ENCODE measurements at regions not wholly inside any gene's neighbourhood (a gene's known extent, or its start where the extent isn't known, plus 50 kb on each side); places are given as distances from the start of the nearest gene placed in this dataset.

DNA sequence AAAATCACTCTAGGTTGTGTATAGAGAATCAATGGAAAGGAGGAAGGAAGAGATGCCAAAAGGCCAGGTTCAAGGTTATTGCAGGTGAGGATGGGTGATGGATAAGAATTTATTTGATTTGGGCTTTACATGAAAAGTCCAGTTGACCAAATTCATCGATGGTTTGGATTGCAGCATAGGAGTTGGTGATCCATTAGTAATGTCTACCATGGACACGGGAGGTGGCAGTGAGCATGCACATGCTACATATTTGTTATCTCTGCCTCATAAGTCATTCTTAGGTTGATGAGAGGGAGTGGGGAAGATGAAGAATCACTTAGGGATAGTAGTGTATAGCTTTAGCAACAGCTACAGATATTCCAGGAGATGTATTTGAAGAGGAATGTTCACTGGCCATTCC, 211.4 kb downstream of the PHETA1 start:
- Mint-ChIP-seq H3K36me3 (ENCODE audit: low read depth) (no peaks in the 10 kb centered on the region), H3K4me1 (ENCODE audit: low read depth) (no peaks in the 10 kb centered on the region), H3K27ac (no peak overlapping the region), H3K4me3 (no peak overlapping the region), H3K27me3 (ENCODE audit: low read depth) (peaks cover 4% of the 10 kb centered on the region), H3K9me3 (no peaks in the 10 kb centered on the region)
- intact Hi-C loops (cut with micrococcal nuclease) = no loop called here
- CTCF ChIA-PET = interaction anchor here (0.6 kb wide), 1 partner anchor 130 kb away, joined by 3 read pairs; no protein-coding TSS in a partner anchor
- no peak for DNase-seq

DNA sequence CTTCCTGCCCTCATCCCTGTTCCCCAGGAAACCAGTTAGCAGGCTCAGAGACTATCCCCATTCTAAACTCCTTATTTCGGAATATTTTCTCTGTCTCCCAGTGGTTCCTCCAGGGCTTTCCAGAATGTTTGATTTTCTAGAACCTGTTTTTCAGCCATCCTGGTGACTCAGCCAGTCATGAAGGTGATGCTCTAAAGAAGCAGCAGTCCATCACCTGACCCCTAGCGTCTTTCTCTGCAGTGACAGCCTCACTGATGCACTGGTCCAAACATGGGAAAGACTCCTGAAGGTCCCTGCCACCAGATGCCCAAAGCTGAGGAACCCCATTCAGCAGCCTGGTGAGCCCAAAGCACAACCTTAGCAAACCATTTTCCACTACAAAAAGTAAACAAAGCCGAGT, 212.6 kb downstream of the PHETA1 start:
- CTCF ChIA-PET = no interaction called here
- Mint-ChIP-seq H3K27me3 (ENCODE audit: low read depth) (peaks cover 4% of the 10 kb centered on the region), H3K4me3 (no peak overlapping the region), H3K36me3 (ENCODE audit: low read depth) (no peaks in the 10 kb centered on the region), H3K9me3 (no peaks in the 10 kb centered on the region), H3K4me1 (ENCODE audit: low read depth) (no peaks in the 10 kb centered on the region), H3K27ac (no peak overlapping the region)
- no peak for DNase-seq
- intact Hi-C loops (cut with micrococcal nuclease) = no loop called here

DNA sequence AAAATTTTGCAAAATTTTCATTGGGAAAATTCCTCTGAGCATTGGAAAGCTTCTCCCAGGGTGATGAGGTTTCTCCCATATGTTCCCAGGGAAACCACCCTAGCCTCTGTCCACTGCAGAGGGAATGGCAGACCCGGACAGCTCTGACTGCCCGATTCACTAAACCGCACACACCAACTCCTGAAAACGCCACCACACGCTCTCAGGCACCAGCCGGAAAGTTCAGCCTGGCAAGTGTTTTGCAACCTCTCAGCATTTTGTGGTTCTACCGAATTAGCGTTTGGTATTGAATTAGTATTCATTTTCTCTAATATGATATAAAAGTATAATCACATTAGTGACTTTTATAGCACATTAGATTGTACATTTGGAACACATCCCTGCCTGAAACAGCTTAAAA, 213.4 kb downstream of the PHETA1 start:
- no peaks in the 10 kb centered on the region for H3K36me3 Mint-ChIP-seq (ENCODE audit: low read depth)
- no peaks in the 10 kb centered on the region for H3K4me1 Mint-ChIP-seq (ENCODE audit: low read depth)
- H3K27ac Mint-ChIP-seq = no peak overlapping the region
- intact Hi-C loops (cut with micrococcal nuclease) = no loop called here
- DNase-seq = no peak
- CTCF ChIA-PET = no interaction called here
- no peaks in the 10 kb centered on the region for H3K9me3 Mint-ChIP-seq
- H3K27me3 Mint-ChIP-seq (ENCODE audit: low read depth) = peaks cover 4% of the 10 kb centered on the region
- H3K4me3 Mint-ChIP-seq = no peak overlapping the region

DNA sequence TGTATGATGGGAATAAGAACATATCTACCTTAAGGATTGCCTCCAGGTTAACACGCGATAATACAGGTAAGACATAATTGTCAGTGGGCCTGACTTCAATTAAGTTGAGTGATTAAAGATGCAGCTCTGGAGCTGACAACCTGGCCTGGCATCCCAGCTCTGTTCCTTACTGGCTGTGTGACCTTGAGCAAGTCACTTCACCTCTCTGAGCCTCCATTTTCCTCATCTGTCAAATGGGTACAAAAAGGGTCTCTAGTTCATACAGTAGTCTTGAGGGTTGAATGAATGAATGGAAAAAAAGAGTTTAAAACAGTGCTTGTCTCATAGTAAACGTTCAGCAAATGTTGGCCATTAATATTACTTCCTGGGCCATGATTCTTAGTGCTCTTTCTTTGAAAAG, 213.9 kb downstream of the PHETA1 start:
- H3K4me1 Mint-ChIP-seq (ENCODE audit: low read depth) = no peaks in the 10 kb centered on the region
- H3K4me3 Mint-ChIP-seq = no peak overlapping the region
- H3K27ac Mint-ChIP-seq = no peak overlapping the region
- intact Hi-C loops (cut with micrococcal nuclease) = no loop called here
- peaks cover 4% of the 10 kb centered on the region for H3K27me3 Mint-ChIP-seq (ENCODE audit: low read depth)
- no peaks in the 10 kb centered on the region for H3K9me3 Mint-ChIP-seq
- DNase-seq = no peak
- H3K36me3 Mint-ChIP-seq (ENCODE audit: low read depth) = no peaks in the 10 kb centered on the region
- CTCF ChIA-PET = no interaction called here

DNA sequence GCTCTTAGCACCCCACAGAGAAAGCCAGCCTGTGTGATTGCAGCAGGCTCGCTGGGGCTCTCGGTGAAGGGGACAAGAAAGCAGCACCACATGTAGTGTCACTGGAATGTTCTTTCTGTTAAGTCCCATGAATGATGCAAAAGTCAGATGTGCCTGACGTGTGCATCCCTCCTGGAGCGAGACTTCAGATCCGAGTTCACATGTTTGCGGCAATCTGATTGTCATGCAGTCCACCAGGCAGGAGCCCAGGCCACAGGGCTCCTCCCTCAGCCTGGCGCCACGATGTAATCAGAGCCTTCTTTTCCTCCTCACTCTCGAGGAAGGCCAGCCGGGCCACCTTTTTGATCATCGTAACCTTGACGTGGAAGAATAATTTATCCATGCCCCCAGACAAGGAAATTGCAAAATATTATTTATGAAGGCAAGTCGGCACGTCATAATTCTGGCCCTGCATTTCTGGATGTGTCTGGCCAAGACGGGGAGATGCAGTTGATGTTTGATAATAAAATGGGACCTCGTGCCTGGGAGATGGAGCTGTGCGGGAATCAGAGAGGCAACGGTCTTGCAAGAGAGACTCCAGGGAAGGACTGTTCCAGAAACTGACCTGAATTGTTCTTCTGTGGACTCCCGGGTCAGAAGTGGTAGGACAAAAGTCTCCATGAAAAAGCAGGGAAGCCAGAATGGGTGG, 214.6 kb downstream of the PHETA1 start:
- H3K4me3 Mint-ChIP-seq = no peak overlapping the region
- H3K4me1 Mint-ChIP-seq (ENCODE audit: low read depth) = no peaks in the 10 kb centered on the region
- H3K27ac Mint-ChIP-seq = no peak overlapping the region
- no peak for DNase-seq
- peaks cover 4% of the 10 kb centered on the region for H3K27me3 Mint-ChIP-seq (ENCODE audit: low read depth)
- no peaks in the 10 kb centered on the region for H3K9me3 Mint-ChIP-seq
- CTCF ChIA-PET = no interaction called here
- H3K36me3 Mint-ChIP-seq (ENCODE audit: low read depth) = no peaks in the 10 kb centered on the region
- intact Hi-C loops (cut with micrococcal nuclease) = no loop called here

DNA sequence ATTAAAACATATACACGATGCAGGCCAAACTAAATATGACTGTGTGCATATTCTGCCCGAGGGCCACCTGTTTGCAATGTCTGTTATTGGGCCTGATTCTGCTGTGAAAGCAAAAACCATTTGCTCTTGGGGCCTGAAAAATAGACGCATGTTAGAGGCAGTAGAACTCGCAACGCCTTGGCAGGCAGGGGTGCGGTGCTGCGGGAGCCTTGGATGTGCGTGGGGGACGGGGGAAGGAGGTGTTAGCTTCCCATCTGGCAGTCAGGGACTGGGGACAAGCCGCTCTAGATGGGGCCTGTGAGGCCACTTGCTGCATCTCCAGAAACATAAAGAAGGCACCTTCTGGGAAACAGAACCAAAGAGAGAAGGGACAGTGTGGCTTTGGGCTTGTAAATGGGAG, 216.3 kb downstream of the PHETA1 start:
- CTCF ChIA-PET = no interaction called here
- intact Hi-C loops (cut with micrococcal nuclease) = no loop called here

DNA sequence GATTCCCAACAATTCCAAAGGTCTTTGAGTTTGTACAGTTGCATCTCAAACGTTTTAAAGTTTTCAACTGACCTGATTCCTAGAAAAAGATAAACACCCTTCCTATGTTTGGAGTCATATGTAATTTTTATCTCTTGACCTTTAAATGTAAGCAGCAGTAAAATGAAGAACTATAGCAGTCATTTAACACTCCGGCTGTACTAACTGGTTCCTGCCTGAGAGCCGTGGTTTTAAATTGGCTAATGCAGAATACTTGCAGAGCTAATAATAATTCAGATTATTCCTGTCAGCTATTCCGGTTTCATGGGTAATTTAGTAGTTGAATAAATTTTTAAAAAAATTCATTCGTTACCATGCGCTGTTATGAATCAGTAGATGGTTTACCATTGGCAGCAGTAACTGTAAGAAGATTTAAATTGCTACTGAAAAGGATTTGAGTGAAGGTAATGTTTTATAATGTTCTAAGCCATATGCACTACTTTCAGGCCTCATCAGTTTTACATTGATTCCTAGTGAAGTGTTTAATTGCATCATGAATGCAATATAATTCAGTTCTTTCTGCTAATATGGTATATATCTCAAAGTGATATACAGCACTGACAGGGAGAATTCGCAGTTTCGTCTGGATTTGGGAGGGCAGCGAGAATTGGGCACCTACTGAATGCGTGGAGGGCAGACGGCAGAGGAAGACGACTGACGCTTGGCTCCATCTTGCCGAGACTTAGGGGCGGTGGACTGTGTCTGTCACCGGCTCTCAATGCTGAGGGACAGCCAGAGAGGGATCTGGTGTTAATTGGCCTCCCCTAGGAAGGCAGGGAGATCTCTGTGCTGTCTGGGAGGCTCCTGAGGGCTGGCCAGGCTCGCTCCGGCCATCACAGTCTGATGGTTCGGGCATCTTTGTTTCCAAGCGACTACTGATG, 217.7 kb downstream of the PHETA1 start:
- no peak overlapping the region for H3K4me3 Mint-ChIP-seq
- H3K4me1 Mint-ChIP-seq (ENCODE audit: low read depth) = no peaks in the 10 kb centered on the region
- no peak for DNase-seq
- peaks cover 4% of the 10 kb centered on the region for H3K27me3 Mint-ChIP-seq (ENCODE audit: low read depth)
- intact Hi-C loops (cut with micrococcal nuclease) = no loop called here
- peaks cover 1% of the 10 kb centered on the region for H3K36me3 Mint-ChIP-seq (ENCODE audit: low read depth)
- H3K27ac Mint-ChIP-seq = no peak overlapping the region
- H3K9me3 Mint-ChIP-seq = peaks cover 1% of the 10 kb centered on the region
- CTCF ChIA-PET = no interaction called here

More for the DNA sequence above, 216.3 kb downstream of the PHETA1 start:
- Mint-ChIP-seq H3K36me3 (ENCODE audit: low read depth) (peaks cover 1% of the 10 kb centered on the region), H3K4me1 (ENCODE audit: low read depth) (no peaks in the 10 kb centered on the region), H3K4me3 (no peak overlapping the region), H3K27me3 (ENCODE audit: low read depth) (peaks cover 4% of the 10 kb centered on the region), H3K27ac (no peak overlapping the region), H3K9me3 (peaks cover 1% of the 10 kb centered on the region)
- no peak for DNase-seq

DNA sequence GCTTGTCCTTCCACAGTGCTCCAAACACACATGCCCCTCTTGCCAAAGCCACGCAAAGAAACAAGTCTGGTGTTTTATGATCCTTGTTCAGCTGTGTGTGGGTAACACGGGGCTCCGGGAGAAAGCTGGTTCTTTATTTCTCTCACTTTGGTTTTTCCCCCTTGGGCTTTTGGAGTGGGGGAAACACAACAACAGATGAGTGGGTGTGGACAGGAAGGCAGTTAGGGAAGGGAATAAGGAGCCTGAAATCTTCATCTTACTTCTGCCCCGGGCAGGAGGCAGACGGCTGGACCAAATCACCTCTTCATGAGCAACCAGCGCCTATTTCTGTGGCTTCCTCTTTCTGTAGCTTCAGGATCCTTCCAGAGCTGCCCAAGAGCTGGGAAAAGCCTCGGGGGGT, 218.5 kb downstream of the PHETA1 start:
- CTCF ChIA-PET = interaction anchor here (0.6 kb wide), 1 partner anchor 164 kb away, joined by 3 read pairs; no protein-coding TSS in a partner anchor
- Mint-ChIP-seq H3K4me3 (no peak overlapping the region), H3K4me1 (ENCODE audit: low read depth) (no peaks in the 10 kb centered on the region), H3K9me3 (peaks cover 1% of the 10 kb centered on the region), H3K27me3 (ENCODE audit: low read depth) (peaks cover 4% of the 10 kb centered on the region), H3K36me3 (ENCODE audit: low read depth) (peaks cover 1% of the 10 kb centered on the region), H3K27ac (no peak overlapping the region)
- intact Hi-C loops (cut with micrococcal nuclease) = no loop called here
- DNase-seq = no peak

DNA sequence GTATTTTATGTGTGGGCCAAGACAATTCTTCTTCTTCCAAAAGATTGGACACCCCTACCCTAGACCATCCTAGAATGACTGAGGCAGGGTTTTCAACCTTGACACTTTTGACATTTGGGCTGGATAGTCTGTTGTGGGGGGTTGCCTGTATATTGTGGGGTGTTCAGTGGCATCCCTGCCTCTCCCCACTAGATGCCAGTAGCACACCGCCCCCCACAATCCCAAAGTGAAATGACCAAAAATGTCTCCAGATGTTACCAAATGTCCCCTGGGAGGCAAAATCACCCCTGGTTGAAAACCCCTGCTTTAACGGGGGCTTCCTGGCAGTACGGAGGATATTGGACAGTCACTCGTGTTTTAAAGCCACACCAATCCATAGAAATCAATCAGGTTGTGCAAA, 219.6 kb downstream of the PHETA1 start:
- Mint-ChIP-seq H3K36me3 (ENCODE audit: low read depth) (peaks cover 1% of the 10 kb centered on the region), H3K4me1 (ENCODE audit: low read depth) (no peaks in the 10 kb centered on the region), H3K27me3 (ENCODE audit: low read depth) (peaks cover under 1% of the 10 kb centered on the region), H3K27ac (no peak overlapping the region), H3K9me3 (peaks cover 1% of the 10 kb centered on the region), H3K4me3 (no peak overlapping the region)
- intact Hi-C loops (cut with micrococcal nuclease) = no loop called here
- no peak for DNase-seq
- CTCF ChIA-PET = interaction anchor here (0.6 to 0.7 kb wide), 2 partner anchors 9 to 148 kb away, joined by 3 read pairs; no protein-coding TSS in a partner anchor

DNA sequence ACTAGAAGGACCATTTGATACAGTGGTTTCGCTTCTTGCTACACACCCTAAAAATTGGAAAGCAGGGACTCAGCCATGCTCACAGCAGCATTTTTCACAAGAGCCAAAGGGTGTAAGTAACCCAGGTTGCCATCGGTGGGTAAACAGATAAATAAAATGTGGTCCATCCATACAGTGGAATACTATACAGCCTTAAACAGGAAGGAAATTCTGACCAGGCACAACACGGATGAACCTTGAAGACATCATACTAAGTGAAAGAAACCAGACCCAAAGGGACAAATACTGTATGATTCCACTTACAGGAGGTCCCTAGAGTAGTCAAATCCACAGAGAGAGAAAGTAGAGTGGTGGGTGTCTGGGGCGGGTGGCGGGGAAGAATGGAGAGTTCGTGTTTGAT, 220.9 kb downstream of the PHETA1 start:
- H3K4me3 Mint-ChIP-seq = no peak overlapping the region
- H3K27ac Mint-ChIP-seq = no peak overlapping the region
- intact Hi-C loops (cut with micrococcal nuclease) = no loop called here
- H3K4me1 Mint-ChIP-seq (ENCODE audit: low read depth) = no peaks in the 10 kb centered on the region
- CTCF ChIA-PET = no interaction called here
- H3K36me3 Mint-ChIP-seq (ENCODE audit: low read depth) = peaks cover 1% of the 10 kb centered on the region
- H3K27me3 Mint-ChIP-seq (ENCODE audit: low read depth) = no peaks in the 10 kb centered on the region
- peaks cover 1% of the 10 kb centered on the region for H3K9me3 Mint-ChIP-seq
- DNase-seq = no peak

DNA sequence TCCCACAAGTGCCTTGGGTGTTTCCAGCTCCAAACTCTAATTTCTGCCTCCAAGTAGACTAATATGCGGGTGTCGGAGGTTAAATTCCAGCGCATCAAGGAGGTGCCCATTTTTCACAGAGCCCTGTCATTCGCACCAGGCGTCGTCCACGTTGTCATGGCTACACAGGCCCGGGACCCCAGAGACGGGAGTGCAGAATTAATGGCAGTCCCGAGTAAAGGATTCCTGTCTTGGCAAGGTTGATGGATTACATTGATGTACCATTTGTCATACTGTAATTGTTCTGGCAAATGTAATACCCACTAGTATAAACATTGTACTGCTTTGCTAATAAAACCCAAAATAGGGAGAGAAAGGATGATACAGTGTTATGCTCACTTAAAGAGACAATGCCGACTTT, 222.9 kb upstream of the MYL2 start:
- peaks cover 1% of the 10 kb centered on the region for H3K9me3 Mint-ChIP-seq
- CTCF ChIA-PET = no interaction called here
- H3K27me3 Mint-ChIP-seq (ENCODE audit: low read depth) = no peaks in the 10 kb centered on the region
- no peak for DNase-seq
- H3K27ac Mint-ChIP-seq = no peak overlapping the region
- H3K36me3 Mint-ChIP-seq (ENCODE audit: low read depth) = peaks cover 1% of the 10 kb centered on the region
- H3K4me1 Mint-ChIP-seq (ENCODE audit: low read depth) = no peaks in the 10 kb centered on the region
- intact Hi-C loops (cut with micrococcal nuclease) = no loop called here
- no peak overlapping the region for H3K4me3 Mint-ChIP-seq

DNA sequence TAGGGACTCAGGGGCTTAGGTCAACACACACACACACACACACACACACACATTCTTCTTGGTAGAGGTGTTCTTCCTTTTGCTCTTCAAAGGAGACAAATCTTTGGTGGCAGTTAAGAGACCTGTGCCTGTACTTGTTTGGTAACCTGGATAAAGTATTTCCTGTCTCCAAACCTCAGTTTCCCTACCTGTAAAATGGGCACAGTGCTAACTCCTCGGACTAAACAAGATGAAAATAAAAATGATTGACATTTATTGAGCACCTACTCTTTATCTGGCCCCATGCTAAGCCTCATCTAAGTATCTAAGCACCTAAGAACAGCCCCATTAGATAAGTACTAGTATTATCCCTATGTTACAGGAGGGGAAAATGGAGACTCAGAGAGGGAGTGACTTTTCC, 220.8 kb upstream of the MYL2 start:
- CTCF ChIA-PET = no interaction called here
- H3K4me1 Mint-ChIP-seq (ENCODE audit: low read depth) = no peaks in the 10 kb centered on the region
- no peak for DNase-seq
- intact Hi-C loops (cut with micrococcal nuclease) = no loop called here
- H3K9me3 Mint-ChIP-seq = no peaks in the 10 kb centered on the region
- H3K36me3 Mint-ChIP-seq (ENCODE audit: low read depth) = no peaks in the 10 kb centered on the region
- H3K27ac Mint-ChIP-seq = no peak overlapping the region
- no peak overlapping the region for H3K4me3 Mint-ChIP-seq
- H3K27me3 Mint-ChIP-seq (ENCODE audit: low read depth) = no peaks in the 10 kb centered on the region

DNA sequence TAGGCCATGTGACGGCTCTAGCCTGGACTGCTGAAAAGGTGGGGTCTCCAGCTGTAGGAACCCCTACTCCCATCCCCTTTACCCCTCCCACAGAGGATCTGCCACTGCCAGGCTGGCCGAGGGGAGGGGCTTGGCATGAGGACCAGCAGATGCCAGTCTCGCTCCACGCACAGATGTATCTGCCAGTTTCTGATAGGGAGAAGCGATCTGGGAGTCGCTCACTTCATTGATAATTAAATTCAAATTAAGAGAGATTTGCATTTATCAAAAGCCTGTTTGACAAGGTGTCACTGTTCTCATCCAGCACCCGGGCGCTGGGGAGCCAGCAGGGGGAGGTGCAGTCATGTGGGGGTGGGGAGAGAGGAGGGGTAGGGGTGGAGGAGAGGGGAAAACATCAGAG, 217.6 kb upstream of the MYL2 start:
- no peak overlapping the region for H3K27ac Mint-ChIP-seq
- no peak overlapping the region for H3K4me3 Mint-ChIP-seq
- DNase-seq = no peak
- H3K36me3 Mint-ChIP-seq (ENCODE audit: low read depth) = no peaks in the 10 kb centered on the region
- intact Hi-C loops (cut with micrococcal nuclease) = no loop called here
- CTCF ChIA-PET = no interaction called here
- no peaks in the 10 kb centered on the region for H3K4me1 Mint-ChIP-seq (ENCODE audit: low read depth)
- no peaks in the 10 kb centered on the region for H3K27me3 Mint-ChIP-seq (ENCODE audit: low read depth)
- peaks cover 2% of the 10 kb centered on the region for H3K9me3 Mint-ChIP-seq

Measured in activated naive CD4-positive, alpha-beta T cell treated with anti-CD3 and anti-CD28 coated beads for 36 hours (primary cell).